HEK293 (cell line): ENCODE measurements at regions not wholly inside any gene's neighbourhood (a gene's known extent, or its start where the extent isn't known, plus 50 kb on each side); places are given as distances from the start of the nearest gene placed in this dataset.

Experiments
- CTCF ChIA-PET: fragments of 350-600 bp; formaldehyde crosslinking; extraction: SDS; loops from one replicate; lab custom pipeline; 2021; ENCODE audit warnings: antibody characterized with exemption; lab: Yijun Ruan, JAX
- POLR2A ChIA-PET: fragments of 300-600 bp; formaldehyde crosslinking; extraction: SDS; loops from one replicate; lab custom pipeline; 2020; ENCODE audit warnings: antibody characterized with exemption, inconsistent platforms; lab: Yijun Ruan, JAX
- H3K27ac ChIP-seq: fragments of 200-500 bp; sonication (Bioruptor generic); 2 replicates; pipeline ENCODE4 v1.5.1; 2014; ENCODE audit warnings: low read depth, low read length, control low read depth, inconsistent platforms; ENCODE audit errors: extremely low read depth
- H3K36me3 ChIP-seq, 2 experiments: fragments of 200-500 bp in 1 of 2; sonication (Bioruptor generic) in 1 of 2; 1 replicate in 1 of 2; 2 replicates in 1 of 2; pipeline ENCODE4 v1.5.1; 2014 to 2017; ENCODE audit warnings: inconsistent platforms in 2 of 2, low read length in 2 of 2; ENCODE audit not compliant: control insufficient read depth in 2 of 2, insufficient read depth in 1 of 2
- H3K4me1 ChIP-seq: fragments of 200-500 bp; sonication (Bioruptor generic); 2 replicates; pipeline ENCODE4 v1.5.1; 2014; ENCODE audit warnings: mild to moderate bottlenecking, low read length, inconsistent platforms; ENCODE audit not compliant: control insufficient read depth, insufficient read depth
- H3K4me3 ChIP-seq: 2 replicates; pipeline ENCODE4 v1.5.1; 2011; ENCODE audit warnings: low read depth, mild to moderate bottlenecking, control low read depth, low read length, moderate library complexity
- H3K9me3 ChIP-seq: fragments of 200-500 bp; sonication (Bioruptor generic); 2 replicates; pipeline ENCODE4 v1.5.1; 2014; ENCODE audit warnings: low read depth, low read length, inconsistent platforms; ENCODE audit not compliant: control insufficient read depth, insufficient read depth
- ATF2 ChIP-seq: fragments of 450-650 bp; formaldehyde crosslinking; IDR thresholded peaks from 2 replicates; pipeline ENCODE4 v1.5.1; 2016; ENCODE audit warnings: missing biosample characterization, missing genetic modification characterization, low read depth
- EGR2 ChIP-seq: fragments of 450-650 bp; formaldehyde crosslinking; IDR thresholded peaks from 2 replicates; pipeline ENCODE4 v1.5.1; 2016; ENCODE audit warnings: low read depth, missing biosample characterization, missing genetic modification characterization
- GLIS1 ChIP-seq: fragments of 450-650 bp; formaldehyde crosslinking; IDR thresholded peaks from 2 replicates; pipeline ENCODE4 v1.5.1; 2016; ENCODE audit warnings: missing biosample characterization, missing genetic modification characterization
- MEIS1 ChIP-seq: sonication (generic); formaldehyde crosslinking; IDR thresholded peaks from 2 replicates; pipeline ENCODE4 v1.8.1; 2022; ENCODE audit warnings: missing genetic modification reagents, mild to moderate bottlenecking, borderline replicate concordance
- PRDM6 ChIP-seq: fragments of 450-650 bp; formaldehyde crosslinking; IDR thresholded peaks from 2 replicates; pipeline ENCODE4 v1.5.1; 2017; ENCODE audit warnings: missing biosample characterization, missing genetic modification characterization
- SETDB1 ChIP-seq: IDR thresholded peaks from one replicate; pipeline ENCODE4 v1.6.1; 2017; ENCODE audit warnings: mild to moderate bottlenecking, low read length, moderate library complexity, mixed read lengths; ENCODE audit not compliant: insufficient read length
- ZFHX2 ChIP-seq: fragments of 450-650 bp; formaldehyde crosslinking; conservative IDR thresholded peaks from 2 replicates; pipeline ENCODE4 v1.5.1; 2016; ENCODE audit warnings: missing biosample characterization, missing genetic modification characterization
- ZNF155 ChIP-seq: fragments of 450-650 bp; formaldehyde crosslinking; IDR thresholded peaks from 2 replicates; pipeline ENCODE4 v1.5.1; 2016; ENCODE audit warnings: missing biosample characterization, missing genetic modification characterization
- ZNF16 ChIP-seq: fragments of 450-650 bp; formaldehyde crosslinking; IDR thresholded peaks from 2 replicates; pipeline ENCODE4 v1.5.1; 2016; ENCODE audit warnings: low read depth, missing biosample characterization, missing genetic modification characterization
- ZNF221 ChIP-seq: fragments of 450-650 bp; formaldehyde crosslinking; IDR thresholded peaks from 2 replicates; pipeline ENCODE4 v1.5.1; 2017; ENCODE audit warnings: missing biosample characterization, missing genetic modification characterization, borderline replicate concordance
- ZNF26 ChIP-seq: fragments of 450-650 bp; formaldehyde crosslinking; IDR thresholded peaks from 2 replicates; pipeline ENCODE4 v1.5.1; 2016; ENCODE audit warnings: missing biosample characterization, missing genetic modification characterization
- ZNF311 ChIP-seq: fragments of 450-650 bp; formaldehyde crosslinking; IDR thresholded peaks from 2 replicates; pipeline ENCODE4 v1.5.1; 2017; ENCODE audit warnings: missing biosample characterization, missing genetic modification characterization, borderline replicate concordance
- ZNF350 ChIP-seq: fragments of 450-650 bp; formaldehyde crosslinking; IDR thresholded peaks from 2 replicates; pipeline ENCODE4 v1.5.0; 2017; ENCODE audit warnings: missing biosample characterization, mild to moderate bottlenecking, missing genetic modification characterization
- ZNF354C ChIP-seq: fragments of 450-650 bp; formaldehyde crosslinking; IDR thresholded peaks from 2 replicates; pipeline ENCODE4 v1.5.1; 2016; ENCODE audit warnings: missing biosample characterization, missing genetic modification characterization, low read depth, borderline replicate concordance
- ZNF366 ChIP-seq: fragments of 450-650 bp; formaldehyde crosslinking; conservative IDR thresholded peaks from 2 replicates; pipeline ENCODE4 v1.5.1; 2016; ENCODE audit warnings: missing biosample characterization, missing genetic modification characterization
- ZNF391 ChIP-seq: fragments of 450-650 bp; formaldehyde crosslinking; IDR thresholded peaks from 2 replicates; pipeline ENCODE4 v1.5.1; 2016; ENCODE audit warnings: low read depth, missing biosample characterization, missing genetic modification characterization, borderline replicate concordance
- ZNF398 ChIP-seq: fragments of 450-650 bp; formaldehyde crosslinking; IDR thresholded peaks from 2 replicates; pipeline ENCODE4 v1.5.1; 2017; ENCODE audit warnings: missing biosample characterization, missing genetic modification characterization
- ZNF416 ChIP-seq: fragments of 450-650 bp; formaldehyde crosslinking; IDR thresholded peaks from 2 replicates; pipeline ENCODE4 v1.5.1; 2016; ENCODE audit warnings: missing biosample characterization, missing genetic modification characterization
- ZNF433 ChIP-seq: fragments of 450-650 bp; formaldehyde crosslinking; IDR thresholded peaks from 2 replicates; pipeline ENCODE4 v1.5.1; 2016; ENCODE audit warnings: missing biosample characterization, missing genetic modification characterization, low read depth
- ZNF544 ChIP-seq: fragments of 450-650 bp; formaldehyde crosslinking; IDR thresholded peaks from 2 replicates; pipeline ENCODE4 v1.5.0; 2017; ENCODE audit warnings: missing biosample characterization, missing genetic modification characterization
- ZNF580 ChIP-seq: fragments of 450-650 bp; formaldehyde crosslinking; IDR thresholded peaks from 2 replicates; pipeline ENCODE4 v1.5.1; 2016; ENCODE audit warnings: missing biosample characterization, missing genetic modification characterization
- ZNF610 ChIP-seq: fragments of 450-650 bp; formaldehyde crosslinking; IDR thresholded peaks from 2 replicates; pipeline ENCODE4 v1.5.1; 2016; ENCODE audit warnings: missing biosample characterization, missing genetic modification characterization, borderline replicate concordance
- ZNF624 ChIP-seq: fragments of 450-650 bp; formaldehyde crosslinking; IDR thresholded peaks from 2 replicates; pipeline ENCODE4 v1.5.1; 2017; ENCODE audit warnings: missing biosample characterization, missing genetic modification characterization
- ZNF654 ChIP-seq: fragments of 450-650 bp; formaldehyde crosslinking; IDR thresholded peaks from 2 replicates; pipeline ENCODE4 v1.5.1; 2016; ENCODE audit warnings: low read depth, missing biosample characterization, missing genetic modification characterization
- ZNF660 ChIP-seq: fragments of 450-650 bp; IDR thresholded peaks from 2 replicates; pipeline ENCODE4 v1.5.1; 2018; ENCODE audit warnings: missing biosample characterization, mild to moderate bottlenecking, missing genetic modification characterization
- ZNF776 ChIP-seq: fragments of 450-650 bp; formaldehyde crosslinking; IDR thresholded peaks from 2 replicates; pipeline ENCODE4 v1.5.0; 2017; ENCODE audit warnings: missing biosample characterization, missing genetic modification characterization, borderline replicate concordance
- TF ChIP-seq, protein P1 (sequence below): sonication (generic); formaldehyde crosslinking; IDR thresholded peaks from 2 replicates; pipeline ENCODE4 v1.8.1; 2022; ENCODE audit warnings: mild to moderate bottlenecking, moderate library complexity, missing genetic modification reagents

DNA sequence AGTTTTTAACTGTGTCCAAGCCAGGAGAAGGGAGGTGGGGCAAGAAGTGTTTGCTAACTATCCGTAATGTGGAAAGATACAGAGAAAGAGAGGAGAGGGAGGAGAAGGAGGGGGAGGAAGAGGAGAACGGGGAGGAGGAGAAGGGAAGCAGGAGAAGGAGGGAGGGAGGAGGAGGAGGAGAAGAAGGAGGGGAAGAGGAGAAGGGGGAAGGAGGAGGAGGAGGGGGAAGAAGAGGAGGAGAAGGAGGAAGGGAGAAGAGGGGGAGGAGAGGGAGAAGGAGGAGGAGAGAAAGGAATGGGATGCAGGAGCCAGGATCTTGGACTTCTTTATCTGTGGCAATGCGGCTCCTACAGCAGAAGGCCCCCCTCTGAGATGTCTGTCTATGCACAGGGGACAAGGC is 510.3 kb upstream of the CCDC196 start:
- H3K27ac ChIP-seq, result no peak overlapping the region
- H3K9me3 ChIP-seq, result no peaks in the 10 kb centered on the region; the same call in 1 of the 2 replicates
- no peak overlapping the region for H3K4me3 ChIP-seq
- no peaks in the 10 kb centered on the region for H3K36me3 ChIP-seq
- POLR2A ChIA-PET, result no interaction called here
- H3K4me1 ChIP-seq, result peaks cover 4% of the 10 kb centered on the region; the same call in 1 of the 2 replicates
- no peak for TF ChIP-seq SETDB1
- TF ChIP-seq, protein P1, sequence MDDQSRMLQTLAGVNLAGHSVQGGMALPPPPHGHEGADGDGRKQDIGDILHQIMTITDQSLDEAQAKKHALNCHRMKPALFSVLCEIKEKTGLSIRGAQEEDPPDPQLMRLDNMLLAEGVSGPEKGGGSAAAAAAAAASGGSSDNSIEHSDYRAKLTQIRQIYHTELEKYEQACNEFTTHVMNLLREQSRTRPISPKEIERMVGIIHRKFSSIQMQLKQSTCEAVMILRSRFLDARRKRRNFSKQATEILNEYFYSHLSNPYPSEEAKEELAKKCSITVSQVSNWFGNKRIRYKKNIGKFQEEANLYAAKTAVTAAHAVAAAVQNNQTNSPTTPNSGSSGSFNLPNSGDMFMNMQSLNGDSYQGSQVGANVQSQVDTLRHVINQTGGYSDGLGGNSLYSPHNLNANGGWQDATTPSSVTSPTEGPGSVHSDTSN (CRISPR knock-in tag), result no peak
- no peak for TF ChIP-seq ZNF391
- no peak for TF ChIP-seq ZNF354C
- TF ChIP-seq PRDM6, result no peak
- peak; percentile 40; the same call in 1 of the 2 replicates for TF ChIP-seq GLIS1 (tag by site-specific recombination)
- no peak for TF ChIP-seq ATF2 (tag by site-specific recombination)
- peak; percentile 62 for TF ChIP-seq ZFHX2 (tag by site-specific recombination)
- TF ChIP-seq ZNF16 (tag by site-specific recombination), result no peak
- no peak for TF ChIP-seq ZNF624 (tag by site-specific recombination)
- no peak for TF ChIP-seq ZNF350 (tag by site-specific recombination)
- no peak for TF ChIP-seq ZNF433 (tag by site-specific recombination)
- no peak for TF ChIP-seq MEIS1 (CRISPR knock-in tag)
- TF ChIP-seq ZNF26 (tag by site-specific recombination), result no peak
- no peak for TF ChIP-seq ZNF416 (tag by site-specific recombination)
- TF ChIP-seq ZNF610 (tag by site-specific recombination), result no peak
- no peak for TF ChIP-seq ZNF776
- peak; percentile 82 for TF ChIP-seq ZNF398
- TF ChIP-seq EGR2 (tag by site-specific recombination), result peak; percentile 71
- peak; percentile 41; the same call in 1 of the 2 replicates for TF ChIP-seq ZNF366
- no peak for TF ChIP-seq ZNF311 (tag by site-specific recombination)
- TF ChIP-seq ZNF155 (tag by site-specific recombination), result no peak
- no peak for TF ChIP-seq ZNF654 (tag by site-specific recombination)
- no peak for TF ChIP-seq ZNF544 (tag by site-specific recombination)
- no peak for TF ChIP-seq ZNF221 (tag by site-specific recombination)
- no peak for TF ChIP-seq ZNF580 (tag by site-specific recombination)
- no peak for TF ChIP-seq ZNF660 (tag by site-specific recombination)
- TF ChIP-seq, all 188 proteins: peak for 5
- CTCF ChIA-PET, result no interaction called here
